PC-3 (cell line): ENCODE measurements at regions not wholly inside any gene's neighbourhood (a gene's known extent, or its start where the extent isn't known, plus 50 kb on each side); places are given as distances from the start of the nearest gene placed in this dataset.

Experiments used
- EZH2 ChIP-seq: fragments of 300-600 bp; sonication (generic); IDR thresholded peaks from one replicate; pipeline ENCODE4 v1.6.1; 2017; ENCODE audit warnings: antibody characterized with exemption, mild to moderate bottlenecking, low read length; ENCODE audit not compliant: unreplicated experiment
- EZH2phosphoT487 ChIP-seq: fragments of 300-600 bp; sonication (generic); IDR thresholded peaks from 2 replicates; pipeline ENCODE4 v1.6.1; 2018; ENCODE audit warnings: mild to moderate bottlenecking, antibody characterized with exemption, low read length, borderline replicate concordance
- TF ChIP-seq, protein P1 (sequence below): fragments of 300-600 bp; sonication (generic); conservative IDR thresholded peaks from 2 replicates; pipeline ENCODE4 v1.5.1; 2017; ENCODE audit warnings: antibody characterized with exemption, low read depth, mild to moderate bottlenecking, low read length

DNA sequence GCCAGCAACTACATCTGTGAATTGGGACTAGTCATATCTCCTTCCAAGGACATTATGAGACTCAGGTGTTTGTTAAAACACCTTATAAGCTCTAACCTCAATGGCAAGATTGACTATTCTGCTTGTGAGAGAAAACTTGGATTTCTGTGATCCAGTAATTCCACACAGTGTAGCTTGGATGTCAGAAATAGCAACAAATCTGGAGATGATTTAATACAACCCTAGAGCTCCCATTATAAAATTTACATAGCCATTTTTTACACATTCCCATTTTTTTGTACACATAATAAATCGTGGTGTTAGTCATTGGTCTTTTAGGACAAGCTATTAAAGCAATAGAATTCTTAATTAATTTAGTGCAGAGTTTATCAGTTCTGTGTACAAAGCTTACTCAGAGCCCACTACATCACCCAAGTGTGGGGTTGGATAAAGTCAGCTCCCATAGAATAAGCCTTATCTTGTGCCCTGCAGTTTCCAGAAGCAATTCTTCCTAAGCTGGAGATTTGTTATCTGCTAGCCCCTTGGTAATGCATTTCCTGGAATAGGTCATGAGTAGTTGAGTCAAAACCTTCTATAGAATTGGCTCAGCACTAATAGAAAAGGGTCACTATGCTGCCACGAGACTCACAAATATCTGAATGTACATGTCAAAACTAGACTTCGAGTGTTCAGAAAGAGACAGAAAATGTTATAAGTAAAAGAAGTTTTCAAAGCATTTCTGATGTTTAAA is 434.0 kb upstream of the RUNX1 start:
- TF ChIP-seq, protein P1, sequence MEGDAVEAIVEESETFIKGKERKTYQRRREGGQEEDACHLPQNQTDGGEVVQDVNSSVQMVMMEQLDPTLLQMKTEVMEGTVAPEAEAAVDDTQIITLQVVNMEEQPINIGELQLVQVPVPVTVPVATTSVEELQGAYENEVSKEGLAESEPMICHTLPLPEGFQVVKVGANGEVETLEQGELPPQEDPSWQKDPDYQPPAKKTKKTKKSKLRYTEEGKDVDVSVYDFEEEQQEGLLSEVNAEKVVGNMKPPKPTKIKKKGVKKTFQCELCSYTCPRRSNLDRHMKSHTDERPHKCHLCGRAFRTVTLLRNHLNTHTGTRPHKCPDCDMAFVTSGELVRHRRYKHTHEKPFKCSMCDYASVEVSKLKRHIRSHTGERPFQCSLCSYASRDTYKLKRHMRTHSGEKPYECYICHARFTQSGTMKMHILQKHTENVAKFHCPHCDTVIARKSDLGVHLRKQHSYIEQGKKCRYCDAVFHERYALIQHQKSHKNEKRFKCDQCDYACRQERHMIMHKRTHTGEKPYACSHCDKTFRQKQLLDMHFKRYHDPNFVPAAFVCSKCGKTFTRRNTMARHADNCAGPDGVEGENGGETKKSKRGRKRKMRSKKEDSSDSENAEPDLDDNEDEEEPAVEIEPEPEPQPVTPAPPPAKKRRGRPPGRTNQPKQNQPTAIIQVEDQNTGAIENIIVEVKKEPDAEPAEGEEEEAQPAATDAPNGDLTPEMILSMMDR, result no peak
- TF ChIP-seq EZH2 (no peak), EZH2phosphoT487 (no peak)
